NCI-H446 (cell line): ENCODE measurements at regions not wholly inside any gene's neighbourhood (a gene's known extent, or its start where the extent isn't known, plus 50 kb on each side); places are given as distances from the start of the nearest gene placed in this dataset.

Experiments
- DNase-seq, 2 experiments: peaks; one replicate each; lab custom pipeline; 2025; lab: John Stamatoyannopoulos, UW

DNA sequence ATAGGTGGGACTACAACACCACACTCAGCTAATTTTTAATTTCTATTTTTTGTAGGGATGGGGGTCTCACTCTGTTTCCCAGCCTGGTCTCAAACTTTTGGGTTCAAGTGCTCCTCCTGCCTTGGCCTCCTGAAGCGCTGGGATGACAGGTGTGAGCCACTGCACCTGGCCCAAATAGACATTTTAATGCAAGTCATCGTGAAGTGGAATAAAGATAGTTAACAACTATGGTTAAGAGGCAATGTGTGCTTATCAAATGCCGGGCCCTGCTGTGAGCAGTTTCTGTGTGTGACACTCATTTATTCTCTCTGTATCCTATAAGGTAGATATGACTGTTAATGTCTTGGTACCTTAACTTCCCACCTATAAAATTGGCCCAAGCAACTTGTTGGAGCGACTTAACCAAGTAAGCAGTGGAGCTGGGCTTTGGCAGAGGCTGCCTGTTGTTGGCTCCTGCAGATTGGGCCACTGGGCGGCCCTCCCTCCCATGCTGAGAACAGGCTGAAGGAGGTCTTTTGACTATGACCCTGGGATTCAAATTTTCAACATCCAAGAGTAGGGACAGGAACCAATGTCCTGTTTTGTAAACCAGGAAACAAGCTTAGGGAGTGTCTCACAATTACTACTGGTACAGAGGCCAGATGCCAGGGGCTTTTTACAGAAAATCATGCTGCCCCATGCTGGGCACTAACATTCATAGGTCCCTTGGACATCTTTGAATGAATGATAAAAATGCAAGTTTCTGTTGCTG lies 450.7 kb downstream of the TSHZ3 start:
- no peak for DNase-seq

- DNase-seq: no peak
Measured at GRCh38 chr19:30897553-30897952, 451.7 kb downstream of the TSHZ3 start.

DNA sequence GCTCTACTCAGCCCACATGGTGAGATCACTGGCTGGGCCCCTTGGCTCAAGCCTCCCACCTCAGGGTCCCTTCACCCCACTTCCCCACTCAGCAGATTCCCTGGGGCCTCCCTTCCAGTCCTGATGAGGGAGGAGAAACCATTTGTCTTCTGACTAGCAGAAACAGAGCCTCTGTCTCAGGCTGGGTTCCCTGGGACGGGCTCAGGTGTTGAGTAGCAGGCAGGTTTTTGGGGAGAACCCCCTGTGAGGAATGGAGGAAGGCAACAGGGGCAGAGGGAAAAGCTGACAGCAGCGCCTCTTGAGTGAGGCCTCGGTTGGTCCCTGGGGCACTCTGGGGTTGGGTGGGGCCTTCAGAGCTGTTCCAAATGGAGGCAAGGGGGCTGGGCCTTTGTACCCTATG lies 452.2 kb downstream of the TSHZ3 start:
- no peak for DNase-seq

GRCh38 chr19:30896554-30896953 lies 452.7 kb downstream of the TSHZ3 start:
- no peak for DNase-seq

GRCh38 chr19:30895946-30896345 lies 453.3 kb downstream of the TSHZ3 start:
- no peak for DNase-seq

GRCh38 chr19:30891051-30891450 lies 458.2 kb downstream of the TSHZ3 start:
- DNase-seq: no peak

DNA sequence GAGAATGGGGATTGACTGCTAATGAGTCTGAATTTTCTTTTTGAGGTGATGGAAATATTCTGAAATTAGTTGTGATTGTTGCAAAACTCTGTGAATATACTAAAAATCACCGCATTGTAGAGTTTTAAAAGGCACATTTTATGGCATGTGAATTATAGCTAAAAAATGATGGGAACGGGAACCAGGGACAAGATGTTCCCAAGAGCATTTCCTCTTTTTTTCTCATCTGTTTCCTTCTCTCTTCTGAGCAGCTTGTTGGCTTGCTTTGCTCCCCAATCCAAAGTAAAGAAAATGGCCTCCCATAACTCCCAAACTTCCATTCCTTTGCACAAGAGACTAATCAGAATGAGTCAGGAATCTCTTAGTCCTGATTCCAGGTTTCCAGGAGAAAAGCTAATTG lies 459.2 kb downstream of the TSHZ3 start:
- DNase-seq: no peak

- no peak for DNase-seq
Measured at GRCh38 chr19:30888937-30889336, 460.3 kb downstream of the TSHZ3 start.

DNA sequence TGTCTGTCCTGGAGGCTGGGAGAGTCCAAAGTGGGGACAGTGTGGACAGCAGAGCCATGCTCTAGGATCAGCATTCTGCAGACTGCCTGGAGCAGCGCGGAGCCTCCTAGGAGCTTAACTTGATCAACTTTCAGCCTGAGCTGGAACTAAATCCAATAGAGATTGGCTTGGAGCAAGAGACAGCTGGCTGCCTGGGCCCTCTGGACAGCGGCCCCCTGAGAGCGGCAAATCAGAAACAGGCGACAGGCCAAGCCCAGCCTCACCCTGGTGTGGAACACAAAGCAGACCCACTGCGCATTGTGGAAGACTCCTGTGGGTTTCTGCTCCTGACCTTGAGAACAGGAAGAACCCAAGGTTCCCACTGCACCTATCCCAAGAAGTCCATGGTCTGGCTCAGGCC lies 462.2 kb downstream of the TSHZ3 start:
- no peak for DNase-seq

GRCh38 chr19:30886222-30886621 lies 463.0 kb downstream of the TSHZ3 start:
- DNase-seq: no peak

- DNase-seq: no peak
Measured at GRCh38 chr19:30884146-30884812, 465.0 kb downstream of the TSHZ3 start.

DNA sequence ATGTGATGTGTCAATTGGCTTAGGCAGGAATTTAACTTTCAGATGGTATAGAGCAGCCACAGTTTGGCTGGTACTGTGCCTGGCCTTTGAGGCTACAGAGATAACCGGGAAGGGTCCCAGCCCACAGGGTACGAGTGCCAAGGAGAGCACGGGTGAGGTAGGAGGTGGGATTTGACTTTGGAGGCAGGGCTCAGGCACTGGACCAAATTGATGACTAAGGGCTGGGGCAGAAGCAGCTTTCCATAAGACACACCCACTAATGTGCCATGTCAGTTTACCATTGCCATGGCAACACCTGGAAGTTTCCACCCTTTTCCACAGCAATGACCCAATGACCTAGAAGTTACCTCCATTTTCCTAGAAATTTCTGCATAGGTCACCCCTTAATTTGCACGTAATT lies 466.2 kb downstream of the TSHZ3 start:
- DNase-seq: no peak

- DNase-seq: no peak
Measured at GRCh38 chr19:30882411-30883005, 466.7 kb downstream of the TSHZ3 start.

DNA sequence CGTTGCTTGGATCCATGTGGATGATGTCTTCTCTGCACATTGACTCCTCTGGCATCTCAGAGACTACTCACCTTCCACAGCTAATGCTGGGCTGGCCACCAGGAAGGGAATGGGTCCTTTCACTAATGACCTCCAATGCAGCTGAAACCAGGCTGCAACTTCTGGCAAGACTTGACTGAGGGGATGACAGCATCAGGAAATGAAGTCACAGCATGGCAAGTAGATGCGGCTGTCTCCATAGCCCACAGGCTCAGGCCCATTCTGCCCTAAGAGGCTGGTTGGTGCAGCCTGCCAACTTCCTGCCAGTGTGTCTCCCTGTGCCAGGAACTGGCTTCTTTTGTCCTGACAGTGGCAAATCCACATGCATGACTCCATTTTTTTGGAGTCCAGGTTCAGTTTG lies 467.3 kb downstream of the TSHZ3 start:
- peak in 1 of 2 experiments; percentile 14 for DNase-seq

DNA sequence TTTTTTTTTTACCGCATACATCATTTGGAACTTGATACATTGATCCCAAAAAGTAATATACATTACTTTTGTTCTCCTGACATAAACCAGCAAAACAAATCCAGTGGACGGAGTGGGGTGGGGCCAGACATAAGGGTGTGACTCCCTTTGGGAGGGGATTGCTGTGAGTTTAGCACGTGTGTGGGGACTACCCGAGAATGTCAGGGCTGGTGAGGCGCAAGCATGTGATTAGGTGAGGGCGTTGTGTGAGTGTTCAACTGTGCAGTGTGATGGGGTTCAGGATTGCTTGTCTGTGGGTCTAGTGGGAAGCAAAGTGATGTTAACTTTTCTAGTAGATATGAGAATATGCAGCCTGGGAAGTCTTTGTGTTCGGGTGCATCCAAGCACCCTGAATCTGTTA lies 468.0 kb downstream of the TSHZ3 start:
- no peak for DNase-seq

- no peak for DNase-seq
Measured at GRCh38 chr19:30880551-30880950, 468.7 kb downstream of the TSHZ3 start.

- DNase-seq: no peak
Measured at GRCh38 chr19:30880151-30880550, 469.1 kb downstream of the TSHZ3 start.

- DNase-seq: no peak
Measured at GRCh38 chr19:30879736-30880135, 469.5 kb downstream of the TSHZ3 start.

GRCh38 chr19:30879225-30879624 lies 470.0 kb downstream of the TSHZ3 start:
- no peak for DNase-seq

- DNase-seq: no peak
Measured at GRCh38 chr19:30878495-30878894, 470.7 kb downstream of the TSHZ3 start.

DNA sequence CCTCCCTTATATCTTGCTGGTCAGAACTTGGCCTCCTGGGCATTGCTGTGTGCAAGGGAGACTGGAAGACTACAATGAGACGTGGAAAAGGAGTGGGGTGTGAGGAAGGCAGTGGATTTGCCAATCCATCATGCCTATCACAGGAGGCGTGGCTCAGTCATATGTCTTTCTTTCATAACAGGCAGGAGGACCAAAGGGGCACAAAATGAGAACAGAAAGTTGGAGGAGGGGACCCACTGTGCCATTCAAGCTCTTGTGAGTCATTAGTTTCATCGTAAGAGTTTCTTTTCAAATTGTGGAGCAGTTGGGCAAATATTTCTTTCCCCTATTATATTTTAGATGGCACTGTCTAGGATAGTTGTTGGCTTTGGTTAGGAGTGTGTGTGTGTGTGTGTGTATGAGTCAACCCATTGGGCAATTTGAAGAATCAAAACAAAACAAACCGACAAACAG lies 471.5 kb downstream of the TSHZ3 start:
- DNase-seq: no peak

DNA sequence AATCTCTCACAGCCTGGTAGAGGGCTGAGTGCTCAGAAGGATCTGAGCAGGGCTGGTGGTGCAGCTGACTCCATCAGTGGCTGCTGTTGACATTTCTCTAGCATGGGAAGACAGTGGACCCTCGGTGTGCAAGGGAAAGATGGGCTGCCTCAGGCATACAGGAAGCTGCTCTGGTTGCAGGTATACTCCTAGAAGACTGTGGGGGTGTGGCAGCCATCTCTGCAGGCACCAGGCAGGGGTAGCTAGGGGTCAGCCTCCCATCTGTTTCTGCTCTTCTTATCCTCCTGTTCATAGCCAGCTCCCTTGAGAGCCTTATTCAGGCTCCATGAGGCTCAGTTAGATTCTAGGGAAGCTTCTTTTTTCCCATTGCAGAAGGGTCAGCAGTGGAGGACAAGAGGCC lies 475.5 kb downstream of the TSHZ3 start:
- no peak for DNase-seq

GRCh38 chr19:30873003-30873402 lies 476.2 kb downstream of the TSHZ3 start:
- no peak for DNase-seq
